ACC112 (cell line): ENCODE measurements at regions not wholly inside any gene's neighbourhood (a gene's known extent, or its start where the extent isn't known, plus 50 kb on each side); places are given as distances from the start of the nearest gene placed in this dataset.

ENCODE experiments used
- H2AFZ ChIP-seq: fragments of 200-600 bp; sonication (generic); one replicate; pipeline ENCODE4 v1.6.0; 2017; ENCODE audit warnings: antibody characterized with exemption, low read length; ENCODE audit not compliant: unreplicated experiment
- H3K27ac ChIP-seq: fragments of 200-600 bp; sonication (generic); 2 replicates; pipeline ENCODE4 v1.5.1; 2014; ENCODE audit warnings: low read depth, mild to moderate bottlenecking, antibody characterized with exemption, low read length, moderate library complexity
- H3K27me3 ChIP-seq: fragments of 200-600 bp; sonication (generic); 2 replicates; pipeline ENCODE4 v1.6.1; 2014; ENCODE audit warnings: mild to moderate bottlenecking, antibody characterized with exemption, low read length, moderate library complexity, mixed read lengths; ENCODE audit not compliant: insufficient read depth
- H3K36me3 ChIP-seq: fragments of 200-600 bp; sonication (generic); 2 replicates; pipeline ENCODE4 v1.6.1; 2016; ENCODE audit warnings: mild to moderate bottlenecking, antibody characterized with exemption, low read length, moderate library complexity, mixed read lengths; ENCODE audit not compliant: insufficient read depth
- H3K4me1 ChIP-seq: fragments of 200-600 bp; sonication (generic); one replicate; pipeline ENCODE4 v1.6.1; 2016; ENCODE audit warnings: low read length, mixed read lengths; ENCODE audit not compliant: insufficient read depth, unreplicated experiment, control insufficient read depth
- H3K4me3 ChIP-seq: fragments of 200-600 bp; sonication (generic); 2 replicates; pipeline ENCODE4 v1.5.1; 2014; ENCODE audit warnings: mild to moderate bottlenecking, low read depth, low read length
- H3K79me2 ChIP-seq: fragments of 200-600 bp; sonication (generic); one replicate; pipeline ENCODE4 v1.6.0; 2016; ENCODE audit warnings: low read length; ENCODE audit not compliant: control insufficient read depth, unreplicated experiment, insufficient read depth

- H3K27me3 ChIP-seq: no peaks in the 10 kb centered on the region
- no peaks in the 10 kb centered on the region for H3K79me2 ChIP-seq
- H2AFZ ChIP-seq: no peak overlapping the region
- H3K4me3 ChIP-seq: no peak overlapping the region
- H3K4me1 ChIP-seq: no peaks in the 10 kb centered on the region
- H3K36me3 ChIP-seq: no peaks in the 10 kb centered on the region
- H3K27ac ChIP-seq: no peak overlapping the region
These were observed 532.7 kb downstream of the CPS1 start for GRCh38 chr2:211089127-211089526.

- Histone ChIP-seq H3K36me3 (no peaks in the 10 kb centered on the region), H3K4me3 (no peak overlapping the region), H3K27me3 (no peaks in the 10 kb centered on the region), H3K4me1 (no peaks in the 10 kb centered on the region), H2AFZ (no peak overlapping the region), H3K79me2 (no peaks in the 10 kb centered on the region), H3K27ac (no peak overlapping the region)
These were observed 537.4 kb downstream of the CPS1 start for GRCh38 chr2:211093743-211094303.

- H3K79me2 ChIP-seq: no peaks in the 10 kb centered on the region
- H3K4me3 ChIP-seq: no peak overlapping the region
- no peak overlapping the region for H3K27ac ChIP-seq
These were observed 547.6 kb downstream of the CPS1 start for GRCh38 chr2:211103989-211104388.

GRCh38 chr2:211113334-211114175 lies 557.2 kb downstream of the CPS1 start:
- no peak overlapping the region for H3K27ac ChIP-seq
- H2AFZ ChIP-seq: no peak overlapping the region
- no peak overlapping the region for H3K4me3 ChIP-seq
- H3K36me3 ChIP-seq: no peaks in the 10 kb centered on the region
- no peaks in the 10 kb centered on the region for H3K79me2 ChIP-seq
- H3K27me3 ChIP-seq: no peaks in the 10 kb centered on the region
- peaks cover 8% of the 10 kb centered on the region for H3K4me1 ChIP-seq

More at GRCh38 chr2:211103989-211104388, 547.6 kb downstream of the CPS1 start:
- Histone ChIP-seq H3K4me1 (no peaks in the 10 kb centered on the region), H3K36me3 (no peaks in the 10 kb centered on the region), H3K27me3 (no peaks in the 10 kb centered on the region), H2AFZ (no peak overlapping the region)

DNA sequence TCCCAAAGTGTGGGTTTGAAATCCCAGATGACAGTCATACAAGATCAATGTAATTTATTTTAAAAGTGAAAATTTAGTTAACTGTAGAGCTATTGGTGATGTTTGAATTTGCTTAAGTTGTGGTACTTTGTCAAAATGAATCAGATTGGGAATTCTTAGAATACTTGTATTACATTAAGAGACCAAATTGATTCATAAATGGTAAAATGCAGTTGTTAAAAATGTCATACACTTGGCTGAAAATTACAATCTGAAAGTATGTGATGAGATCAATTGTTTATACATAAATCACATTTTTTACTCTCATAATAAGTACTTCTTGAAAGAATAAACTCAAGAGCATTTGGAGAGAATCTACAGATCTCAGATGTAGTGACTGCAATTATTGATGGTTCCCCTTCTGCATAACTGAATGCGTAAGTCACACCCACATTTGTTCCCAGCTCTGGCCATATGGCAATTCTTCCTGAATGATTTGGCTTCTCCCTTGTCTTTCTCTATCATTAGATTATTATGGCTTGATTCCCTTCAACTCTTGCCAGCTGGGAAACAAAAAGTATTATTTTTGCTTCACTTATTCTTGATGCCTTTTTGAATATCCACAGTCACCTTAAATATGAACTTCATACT lies 558.5 kb downstream of the CPS1 start:
- no peaks in the 10 kb centered on the region for H3K27me3 ChIP-seq
- no peaks in the 10 kb centered on the region for H3K36me3 ChIP-seq
- H3K4me3 ChIP-seq: no peak overlapping the region
- H2AFZ ChIP-seq: peak overlapping the region; percentile 46
- no peak overlapping the region for H3K27ac ChIP-seq
- H3K79me2 ChIP-seq: no peaks in the 10 kb centered on the region
- H3K4me1 ChIP-seq: peaks cover 8% of the 10 kb centered on the region

DNA sequence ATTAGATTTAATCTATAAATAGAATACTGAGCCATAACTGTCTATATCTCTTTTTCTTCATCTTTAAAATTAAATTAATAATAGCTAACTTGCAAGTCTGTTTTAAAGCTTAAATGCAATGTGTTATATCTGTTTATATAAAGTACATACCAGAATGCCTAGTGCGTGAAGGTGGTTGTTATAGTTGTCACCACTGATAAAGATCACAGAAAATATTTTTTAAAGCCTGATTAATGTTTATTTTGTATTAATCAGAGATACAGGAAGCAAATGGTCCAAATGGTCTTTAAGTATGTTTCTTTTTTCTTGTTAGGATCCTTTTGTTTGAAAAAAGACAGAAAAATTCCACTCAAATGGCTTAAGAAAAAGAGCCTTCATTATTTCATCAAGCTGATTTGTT lies 560.6 kb downstream of the CPS1 start:
- H3K4me1 ChIP-seq: peaks cover 8% of the 10 kb centered on the region
- H3K79me2 ChIP-seq: no peaks in the 10 kb centered on the region
- H3K27ac ChIP-seq: no peak overlapping the region
- no peak overlapping the region for H3K4me3 ChIP-seq
- H3K27me3 ChIP-seq: no peaks in the 10 kb centered on the region
- no peaks in the 10 kb centered on the region for H3K36me3 ChIP-seq
- H2AFZ ChIP-seq: no peak overlapping the region

DNA sequence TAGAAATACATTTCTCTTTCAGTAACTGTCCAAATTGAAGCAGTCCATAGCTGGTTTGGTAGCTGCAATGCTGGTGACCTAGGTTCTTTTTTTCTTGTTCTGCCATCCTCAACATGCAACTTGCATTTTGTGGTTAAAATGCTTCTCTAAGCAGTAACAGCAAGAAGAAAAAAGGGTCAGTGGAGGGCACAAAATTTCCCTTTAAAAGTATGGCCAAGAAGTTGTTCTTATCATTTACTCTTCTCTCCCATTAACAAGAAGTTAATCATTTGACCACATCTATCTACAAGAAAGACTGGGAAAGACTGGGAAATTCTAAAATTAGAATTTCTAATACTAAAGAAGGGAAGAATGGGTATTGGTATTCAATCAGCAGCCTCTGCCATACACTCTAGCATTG lies 569.9 kb downstream of the CPS1 start:
- Histone ChIP-seq H3K27ac (no peak overlapping the region), H3K27me3 (no peaks in the 10 kb centered on the region), H3K79me2 (no peaks in the 10 kb centered on the region), H3K4me1 (no peaks in the 10 kb centered on the region), H3K4me3 (no peak overlapping the region), H3K36me3 (no peaks in the 10 kb centered on the region), H2AFZ (no peak overlapping the region)

DNA sequence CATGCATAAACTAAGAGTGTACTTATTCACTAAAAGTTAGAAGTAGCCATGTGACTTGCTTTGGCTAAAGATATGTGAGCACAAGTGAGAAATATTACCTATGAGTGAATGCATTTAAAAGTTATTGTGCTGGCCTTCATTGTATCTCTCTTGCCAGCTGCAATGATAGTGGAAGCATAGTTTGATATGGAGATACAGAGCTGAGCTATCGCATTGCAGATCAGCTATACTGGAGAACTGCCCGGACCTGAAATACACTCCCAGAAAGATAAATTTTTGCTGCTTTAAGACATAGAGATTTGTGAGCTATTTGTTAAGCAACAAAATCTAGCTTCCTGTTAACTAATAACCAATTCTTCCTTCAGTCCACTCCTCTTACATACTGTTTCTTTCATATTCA lies 571.1 kb downstream of the CPS1 start:
- Histone ChIP-seq H3K4me3 (no peak overlapping the region), H3K27me3 (no peaks in the 10 kb centered on the region), H3K4me1 (peaks cover 5% of the 10 kb centered on the region), H3K27ac (no peak overlapping the region), H3K79me2 (no peaks in the 10 kb centered on the region), H3K36me3 (no peaks in the 10 kb centered on the region), H2AFZ (no peak overlapping the region)

DNA sequence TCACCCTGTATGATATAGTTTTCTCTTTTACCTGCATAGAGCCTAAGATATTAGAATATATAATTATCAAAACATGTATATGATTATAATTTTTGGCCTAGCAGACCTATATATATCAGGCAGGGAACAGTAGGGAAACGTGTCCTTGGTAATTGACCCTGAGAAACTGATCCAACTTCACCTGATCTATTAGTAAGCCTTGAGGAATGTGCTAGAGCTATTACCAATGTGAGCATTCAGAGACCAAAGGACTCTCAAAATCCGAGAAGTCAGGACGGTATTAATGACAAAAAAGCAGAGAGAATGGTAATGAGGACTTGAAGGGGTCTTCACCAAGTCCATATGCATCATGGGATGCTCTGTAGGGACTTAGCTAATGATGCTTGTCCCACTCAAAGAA lies 571.9 kb downstream of the CPS1 start:
- Histone ChIP-seq H3K4me1 (peaks cover 13% of the 10 kb centered on the region), H3K4me3 (no peak overlapping the region), H3K36me3 (no peaks in the 10 kb centered on the region), H3K27ac (no peak overlapping the region), H3K27me3 (no peaks in the 10 kb centered on the region), H3K79me2 (no peaks in the 10 kb centered on the region), H2AFZ (no peak overlapping the region)

- H3K36me3 ChIP-seq: no peaks in the 10 kb centered on the region
- peaks cover 19% of the 10 kb centered on the region for H3K4me1 ChIP-seq
- no peak overlapping the region for H3K4me3 ChIP-seq
- no peaks in the 10 kb centered on the region for H3K79me2 ChIP-seq
- H3K27ac ChIP-seq: no peak overlapping the region
- H3K27me3 ChIP-seq: no peaks in the 10 kb centered on the region
- no peak overlapping the region for H2AFZ ChIP-seq
These were observed 573.4 kb downstream of the CPS1 start for GRCh38 chr2:211129798-211130197.

- Histone ChIP-seq H3K27me3 (no peaks in the 10 kb centered on the region), H3K79me2 (no peaks in the 10 kb centered on the region), H3K27ac (no peak overlapping the region), H3K36me3 (no peaks in the 10 kb centered on the region), H3K4me1 (peaks cover 19% of the 10 kb centered on the region), H3K4me3 (no peak overlapping the region), H2AFZ (no peak overlapping the region)
These were observed 575.6 kb downstream of the CPS1 start for GRCh38 chr2:211132046-211132445.
